Stimulated activated naive CD4-positive, alpha-beta T cell treated with Interleukin-2 at 50 U/mL for 16 hours (primary cell): ENCODE measurements at regions not wholly inside any gene's neighbourhood (a gene's known extent, or its start where the extent isn't known, plus 50 kb on each side); places are given as distances from the start of the nearest gene placed in this dataset.
A peak's percentile ranks its signal among the peaks of the same experiment; 100 is the strongest.
"Not testable (repeated sequence)": the region's sequence is repeated elsewhere in the genome, so short reads cannot be mapped to it uniquely, and the experiment has no call there.

ENCODE experiments used
- DNase-seq: peaks from one replicate; lab custom pipeline; 2025; lab: John Stamatoyannopoulos, UW

- DNase-seq: no peak
Observed at GRCh38 chr10:8338177-8338766, 283.8 kb downstream of the GATA3 start.

- DNase-seq: no peak
Observed at GRCh38 chr10:8344756-8345155, 290.3 kb downstream of the GATA3 start.

DNA sequence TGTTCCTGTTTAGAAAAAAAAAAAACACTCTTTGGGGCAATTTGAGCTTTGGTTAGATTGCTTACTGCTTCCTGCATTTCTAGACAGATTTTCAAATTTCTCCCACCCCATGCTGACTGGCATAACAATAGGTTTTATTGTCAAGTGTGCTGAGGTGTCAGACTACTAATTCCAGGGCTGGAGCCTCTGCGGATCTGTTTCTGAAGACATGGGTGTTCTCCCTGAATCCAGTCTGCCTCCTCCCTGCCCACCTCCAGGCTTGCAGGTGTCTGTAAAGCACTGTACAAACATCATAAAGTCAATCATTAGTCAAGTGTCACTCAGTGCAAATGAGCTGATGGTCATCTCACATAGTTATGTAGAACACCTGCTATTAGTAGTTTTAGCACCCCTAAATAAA lies 292.4 kb downstream of the GATA3 start:
- DNase-seq: no peak

DNA sequence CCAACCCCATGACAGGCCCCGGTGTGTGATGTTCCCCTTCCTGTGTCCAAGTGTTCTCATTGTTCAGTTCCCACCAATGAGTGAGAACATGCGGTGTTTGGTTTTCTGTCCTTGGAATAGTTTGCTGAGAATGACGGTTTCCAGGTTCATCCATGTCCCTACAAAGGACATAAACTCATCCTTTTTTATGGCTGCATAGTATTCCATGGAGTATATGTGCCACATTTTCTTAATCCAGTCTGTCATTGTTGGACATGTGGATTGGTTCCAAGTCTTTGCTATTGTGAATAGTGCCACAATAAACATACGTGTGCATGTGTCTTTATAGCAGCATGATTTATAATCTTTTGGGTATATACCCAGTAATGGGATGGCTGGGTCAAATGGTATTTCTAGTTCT lies 293.1 kb downstream of the GATA3 start:
- DNase-seq: not testable (repeated sequence)

DNA sequence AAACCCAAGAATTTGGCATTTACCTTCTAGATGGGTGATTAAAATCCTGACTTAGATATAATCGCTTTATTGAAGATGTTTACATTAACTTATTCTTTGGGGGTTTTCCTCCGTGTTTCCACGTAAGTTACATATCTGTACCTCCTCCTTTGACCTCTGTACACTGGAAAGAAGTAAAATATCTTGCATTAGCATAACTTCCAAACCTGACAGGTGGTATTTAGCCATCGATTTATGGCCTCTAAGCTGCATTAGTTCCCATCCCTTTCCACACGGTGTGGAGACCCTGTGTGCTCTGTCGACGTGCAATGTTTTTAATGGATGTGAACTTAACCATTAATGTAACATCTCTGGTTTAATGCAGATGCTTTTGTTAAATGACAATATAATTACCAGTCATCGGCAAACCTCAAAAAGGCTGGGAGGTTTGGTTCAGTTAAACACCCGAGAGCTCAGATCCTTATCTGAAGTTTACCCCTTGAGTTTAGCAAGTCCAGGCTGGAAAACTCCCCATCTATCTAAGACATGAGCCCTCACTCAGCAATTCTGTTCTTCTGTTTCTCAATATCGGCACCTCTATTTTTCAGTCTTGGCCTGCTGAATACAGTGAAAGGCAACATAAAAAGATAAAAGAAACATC lies 295.2 kb downstream of the GATA3 start:
- no peak for DNase-seq

DNA sequence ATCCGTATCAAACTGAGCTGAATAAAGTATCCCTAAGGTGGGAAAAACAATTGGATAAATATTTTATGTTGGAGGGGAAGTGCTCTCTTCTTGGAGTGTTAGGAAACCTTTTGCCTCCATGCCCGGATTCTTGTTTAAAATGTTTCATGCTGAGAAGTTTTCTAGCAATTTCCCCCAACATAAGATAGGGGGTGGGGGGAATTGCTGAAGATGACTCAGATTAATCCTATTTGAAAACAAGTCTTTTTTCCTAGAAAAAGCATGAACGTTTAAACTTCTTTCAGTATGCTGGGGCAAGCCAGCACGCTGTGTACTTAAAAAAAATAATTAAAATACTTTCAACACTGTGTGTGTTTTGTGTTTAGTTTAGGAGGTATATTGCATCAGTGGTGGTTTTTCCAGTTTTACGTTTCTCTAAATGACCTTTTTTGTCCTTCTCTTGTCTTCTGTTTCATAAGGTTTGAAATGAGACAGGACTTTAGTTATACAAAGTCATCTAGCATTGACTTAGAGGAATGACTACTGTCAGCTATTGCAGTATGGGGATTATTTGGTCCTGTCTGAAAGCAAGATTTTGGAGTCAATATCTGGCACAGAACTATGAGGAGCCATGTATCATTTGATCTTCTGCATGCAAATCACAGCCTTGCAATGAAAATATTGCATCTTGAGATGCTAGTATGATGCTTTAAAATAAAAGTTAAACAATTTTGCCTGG lies 295.9 kb downstream of the GATA3 start:
- no peak for DNase-seq

GRCh38 chr10:8352171-8353075 lies 297.9 kb downstream of the GATA3 start:
- DNase-seq: no peak

DNA sequence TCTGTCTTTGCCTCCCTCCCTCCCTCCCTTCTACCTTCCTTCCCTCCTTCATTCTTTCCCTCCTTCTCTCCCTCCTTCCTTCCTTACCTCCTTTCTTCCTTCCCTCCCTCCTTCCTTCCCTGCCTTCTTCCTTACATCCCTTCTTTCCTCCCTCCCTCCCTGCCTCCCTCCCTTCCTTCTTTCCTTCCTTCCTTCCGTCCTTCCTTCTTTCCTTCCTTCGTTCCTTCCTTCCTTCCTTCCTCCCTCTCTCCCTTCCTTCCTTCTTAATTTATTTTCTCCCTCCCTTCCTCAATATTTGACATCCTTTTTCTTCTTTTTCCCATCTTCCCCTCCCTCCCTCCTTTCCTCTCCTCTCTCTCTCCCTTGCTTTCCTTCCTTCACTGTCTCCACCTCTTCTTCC lies 301.8 kb downstream of the GATA3 start:
- DNase-seq: no peak

- DNase-seq: no peak
Observed at GRCh38 chr10:8359467-8359866, 305.0 kb downstream of the GATA3 start.

DNA sequence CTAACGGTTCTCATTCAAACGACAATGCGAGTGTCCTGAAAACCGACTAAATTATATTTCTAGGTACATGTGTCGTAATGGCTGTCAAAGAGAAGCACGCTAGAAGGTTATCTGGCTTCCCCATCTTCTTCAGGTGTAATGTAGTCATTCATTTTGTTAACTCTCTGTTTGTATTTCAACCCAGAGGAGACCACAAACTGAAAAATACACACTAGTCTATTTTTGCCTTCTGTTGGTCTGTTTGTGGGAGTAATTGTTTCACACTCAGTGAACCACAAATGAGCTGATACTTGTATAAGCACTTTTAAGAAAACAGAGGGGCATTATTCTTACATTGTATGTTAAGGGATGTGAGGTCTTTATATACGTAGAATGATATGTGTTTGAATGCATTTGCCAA lies 305.9 kb downstream of the GATA3 start:
- DNase-seq: no peak

GRCh38 chr10:8360814-8361509 lies 306.5 kb downstream of the GATA3 start:
- DNase-seq: no peak

- no peak for DNase-seq
Observed at GRCh38 chr10:8361510-8361844, 307.0 kb downstream of the GATA3 start.

DNA sequence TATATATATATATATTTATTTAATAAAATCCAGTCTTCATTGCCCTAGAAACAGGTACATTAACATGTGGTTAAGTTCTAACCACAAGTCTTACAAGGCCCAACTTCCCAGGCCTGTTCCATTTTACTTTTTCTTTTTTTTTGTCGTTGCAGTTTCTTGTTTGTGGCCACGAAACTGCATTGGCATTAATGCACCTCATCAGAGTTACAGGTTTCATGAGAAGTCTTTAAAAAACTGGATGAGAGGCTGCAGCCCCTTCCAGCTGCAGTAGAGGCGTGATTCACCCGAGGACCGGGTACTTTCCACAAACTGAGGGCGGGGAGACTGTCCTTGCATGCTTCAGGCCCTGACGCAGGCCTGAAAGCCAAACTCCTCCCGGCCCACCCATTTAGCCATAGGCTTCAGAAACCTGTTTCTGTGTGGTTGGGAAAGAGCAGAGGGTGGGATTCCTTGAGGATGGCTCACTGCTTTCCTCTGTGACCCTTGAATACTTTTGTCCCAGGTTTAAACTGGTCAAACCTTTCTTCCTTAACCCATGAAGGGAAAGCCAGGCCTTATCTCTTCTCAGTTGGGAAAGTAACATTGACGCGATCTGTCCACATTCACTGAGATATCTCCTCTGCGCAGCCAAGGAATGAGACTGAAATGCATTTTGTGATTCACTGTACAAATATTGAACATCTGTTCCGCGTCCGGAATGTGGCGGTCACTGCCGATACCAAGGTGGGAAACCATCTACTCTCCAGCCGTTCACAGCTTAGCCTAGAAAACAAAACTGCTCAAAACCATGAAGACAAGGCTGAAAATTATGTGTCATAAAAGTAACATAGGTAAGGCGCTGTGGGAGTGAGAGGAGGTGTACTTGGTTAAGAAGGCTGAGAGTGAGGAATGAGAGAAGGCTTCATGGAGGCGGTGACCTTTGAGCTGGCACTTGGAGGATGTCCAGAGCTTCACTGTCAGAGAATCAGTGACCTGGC lies 311.7 kb downstream of the GATA3 start:
- peak; percentile 59 for DNase-seq

DNA sequence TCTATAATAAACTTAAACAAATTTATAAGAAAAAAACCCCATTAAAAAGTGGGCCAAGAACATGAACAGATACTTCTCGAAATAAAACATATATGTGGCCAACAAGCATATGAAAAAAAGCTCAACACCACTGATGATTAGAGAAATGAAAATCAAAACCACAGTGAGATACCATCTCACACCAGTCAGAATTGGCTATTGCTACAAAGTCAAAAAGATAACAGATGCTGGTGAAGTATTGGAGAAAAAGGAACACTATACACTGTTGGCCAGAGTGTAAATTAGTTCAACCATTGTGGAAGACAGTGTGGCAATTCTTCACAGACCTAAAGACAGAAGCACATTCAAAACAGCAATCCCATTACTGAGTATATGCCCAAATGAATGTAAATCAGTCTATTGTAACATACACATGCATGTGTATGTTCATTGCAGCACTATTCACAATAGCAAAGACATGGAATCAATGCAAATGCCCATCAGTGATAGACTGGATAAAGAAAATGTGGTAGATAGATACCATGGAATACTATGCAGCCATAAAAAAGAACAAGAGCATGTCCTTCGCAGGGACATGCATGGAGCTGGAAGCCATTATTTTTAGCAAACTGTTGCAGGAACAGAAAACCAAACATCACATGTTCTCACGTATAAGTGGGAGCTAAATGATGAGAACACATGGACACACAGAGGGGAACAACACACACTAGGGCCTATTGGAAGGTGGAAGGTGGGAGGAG lies 313.4 kb downstream of the GATA3 start:
- not testable (repeated sequence) for DNase-seq

GRCh38 chr10:8369666-8370065 lies 315.2 kb downstream of the GATA3 start:
- DNase-seq: no peak

DNA sequence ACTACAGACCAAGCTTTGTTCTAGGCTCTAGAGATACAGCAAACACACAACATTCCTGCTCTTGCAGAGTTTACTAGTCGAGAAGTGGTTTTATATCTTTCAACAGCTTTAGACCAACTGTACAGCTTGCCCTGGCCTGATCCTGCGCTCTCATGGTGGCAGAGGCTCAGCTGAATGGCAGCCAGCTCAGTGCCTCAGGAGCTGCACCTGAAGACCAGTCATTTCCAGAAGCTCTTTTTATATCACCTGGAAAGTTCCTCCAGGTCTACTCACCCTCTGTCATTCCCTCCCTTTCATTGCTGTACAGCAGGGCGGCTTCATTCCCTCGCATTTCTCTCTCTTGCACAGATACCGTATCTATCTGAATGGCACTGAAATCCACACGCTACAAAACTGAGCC lies 319.8 kb downstream of the GATA3 start:
- DNase-seq: no peak

- DNase-seq: no peak
Observed at GRCh38 chr10:8375137-8375536, 320.6 kb downstream of the GATA3 start.

DNA sequence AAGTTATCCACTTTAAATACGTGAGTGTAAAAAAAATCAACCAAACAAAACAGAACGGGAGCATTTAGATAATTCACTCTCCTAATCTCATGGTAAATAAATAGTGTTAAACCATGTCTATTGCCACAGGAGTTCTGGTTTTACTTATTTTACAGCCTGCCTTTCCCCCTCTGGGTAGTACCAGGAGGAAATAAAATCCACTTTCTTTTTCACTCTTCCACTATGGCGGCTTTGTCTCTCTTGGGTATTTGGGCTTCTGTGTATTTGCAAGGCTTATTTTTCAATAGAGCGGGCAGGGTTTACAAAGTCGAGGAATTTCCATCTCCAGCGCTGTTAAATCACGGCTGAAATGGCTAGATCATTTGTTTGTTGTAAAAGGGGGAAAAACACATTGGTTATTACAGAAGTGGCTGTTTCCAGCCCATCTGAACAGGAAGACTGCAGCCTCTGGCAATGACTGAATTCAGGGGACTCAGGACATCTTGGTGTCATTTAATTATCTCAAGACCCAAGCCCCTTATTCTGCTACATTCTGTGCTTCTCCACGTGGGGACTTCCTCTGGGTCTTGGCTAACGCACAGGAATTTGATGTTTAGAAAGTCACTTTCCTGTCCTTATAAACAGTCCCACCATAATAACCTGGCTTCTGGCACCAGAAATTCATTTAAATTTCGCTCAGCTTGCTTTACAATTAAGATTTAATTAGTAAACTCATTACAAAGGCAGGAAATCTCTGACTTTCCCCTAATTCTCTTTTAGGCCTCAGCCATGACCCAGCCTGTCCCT lies 323.9 kb downstream of the GATA3 start:
- no peak for DNase-seq
